DND-41 (cell line): ENCODE measurements at regions not wholly inside any gene's neighbourhood (a gene's known extent, or its start where the extent isn't known, plus 50 kb on each side); places are given as distances from the start of the nearest gene placed in this dataset.

Experiments
- EZH2 ChIP-seq: IDR thresholded peaks from 3 replicates; pipeline ENCODE4 v1.6.1; 2012; ENCODE audit warnings: borderline replicate concordance, low read depth, mild to moderate bottlenecking, moderate library complexity, low read length, inconsistent platforms; ENCODE audit not compliant: severe bottlenecking
- TF ChIP-seq, protein P1 (sequence below): IDR thresholded peaks from 2 replicates; pipeline ENCODE4 v1.5.1; 2012; ENCODE audit warnings: borderline replicate concordance, low read length, moderate library complexity, mild to moderate bottlenecking; ENCODE audit not compliant: poor library complexity, severe bottlenecking; ENCODE audit errors: extremely low read depth

GRCh38 chr1:50308878-50309277, 114.4 kb downstream of the DMRTA2 start:
- TF ChIP-seq, protein P1, sequence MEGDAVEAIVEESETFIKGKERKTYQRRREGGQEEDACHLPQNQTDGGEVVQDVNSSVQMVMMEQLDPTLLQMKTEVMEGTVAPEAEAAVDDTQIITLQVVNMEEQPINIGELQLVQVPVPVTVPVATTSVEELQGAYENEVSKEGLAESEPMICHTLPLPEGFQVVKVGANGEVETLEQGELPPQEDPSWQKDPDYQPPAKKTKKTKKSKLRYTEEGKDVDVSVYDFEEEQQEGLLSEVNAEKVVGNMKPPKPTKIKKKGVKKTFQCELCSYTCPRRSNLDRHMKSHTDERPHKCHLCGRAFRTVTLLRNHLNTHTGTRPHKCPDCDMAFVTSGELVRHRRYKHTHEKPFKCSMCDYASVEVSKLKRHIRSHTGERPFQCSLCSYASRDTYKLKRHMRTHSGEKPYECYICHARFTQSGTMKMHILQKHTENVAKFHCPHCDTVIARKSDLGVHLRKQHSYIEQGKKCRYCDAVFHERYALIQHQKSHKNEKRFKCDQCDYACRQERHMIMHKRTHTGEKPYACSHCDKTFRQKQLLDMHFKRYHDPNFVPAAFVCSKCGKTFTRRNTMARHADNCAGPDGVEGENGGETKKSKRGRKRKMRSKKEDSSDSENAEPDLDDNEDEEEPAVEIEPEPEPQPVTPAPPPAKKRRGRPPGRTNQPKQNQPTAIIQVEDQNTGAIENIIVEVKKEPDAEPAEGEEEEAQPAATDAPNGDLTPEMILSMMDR, result no peak
- no peak for TF ChIP-seq EZH2
